GM21619 (cell line): ENCODE measurements at regions not wholly inside any gene's neighbourhood (a gene's known extent, or its start where the extent isn't known, plus 50 kb on each side); places are given as distances from the start of the nearest gene placed in this dataset.
"Not testable (repeated sequence)": the region's sequence is repeated elsewhere in the genome, so short reads cannot be mapped to it uniquely, and the experiment has no call there.

Experiments
- ATAC-seq: cut with Tn5 transposase; IDR thresholded peaks from one replicate; pipeline ENCODE4 v1.9.1; 2021; ENCODE audit not compliant: unreplicated experiment

DNA sequence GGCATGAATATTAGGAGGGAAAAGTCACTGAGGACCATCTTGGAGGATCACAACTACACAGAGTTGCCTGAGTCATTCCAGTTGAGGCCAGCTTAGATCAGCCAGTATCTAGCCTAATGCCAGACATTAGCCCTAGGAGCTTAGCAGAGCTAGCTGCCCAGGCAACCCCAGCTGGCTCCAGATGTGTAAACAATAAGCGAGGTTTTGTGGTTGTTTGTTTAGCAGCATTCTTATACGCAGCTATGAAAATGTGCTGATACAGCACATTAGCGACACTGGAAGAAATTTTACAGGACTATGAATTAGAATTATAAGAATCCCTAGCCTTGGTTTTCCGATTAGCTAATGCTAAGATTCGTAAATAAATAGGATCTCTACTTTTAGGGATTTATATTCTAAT is 59.3 kb downstream of the BTBD3 start:
- ATAC-seq = no peak

DNA sequence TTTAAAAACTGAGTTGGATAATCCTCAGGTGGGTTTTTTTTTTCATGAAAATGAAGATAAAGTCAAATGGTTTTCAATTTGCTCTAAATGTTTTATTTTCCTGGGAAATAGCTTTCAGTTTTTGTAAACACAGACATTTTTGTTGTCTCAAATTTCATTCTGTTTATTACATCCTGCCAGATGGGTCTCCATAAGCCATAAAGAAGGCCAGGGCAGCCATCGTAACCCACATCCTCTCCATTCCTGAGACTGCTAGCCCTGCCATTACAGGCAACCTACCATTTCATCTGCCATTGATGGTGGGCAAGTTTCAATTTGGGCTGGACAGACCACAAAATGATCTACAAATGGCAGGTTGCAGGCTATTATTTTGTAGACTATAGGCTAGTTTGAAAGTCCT is 60.8 kb downstream of the BTBD3 start:
- no peak for ATAC-seq

DNA sequence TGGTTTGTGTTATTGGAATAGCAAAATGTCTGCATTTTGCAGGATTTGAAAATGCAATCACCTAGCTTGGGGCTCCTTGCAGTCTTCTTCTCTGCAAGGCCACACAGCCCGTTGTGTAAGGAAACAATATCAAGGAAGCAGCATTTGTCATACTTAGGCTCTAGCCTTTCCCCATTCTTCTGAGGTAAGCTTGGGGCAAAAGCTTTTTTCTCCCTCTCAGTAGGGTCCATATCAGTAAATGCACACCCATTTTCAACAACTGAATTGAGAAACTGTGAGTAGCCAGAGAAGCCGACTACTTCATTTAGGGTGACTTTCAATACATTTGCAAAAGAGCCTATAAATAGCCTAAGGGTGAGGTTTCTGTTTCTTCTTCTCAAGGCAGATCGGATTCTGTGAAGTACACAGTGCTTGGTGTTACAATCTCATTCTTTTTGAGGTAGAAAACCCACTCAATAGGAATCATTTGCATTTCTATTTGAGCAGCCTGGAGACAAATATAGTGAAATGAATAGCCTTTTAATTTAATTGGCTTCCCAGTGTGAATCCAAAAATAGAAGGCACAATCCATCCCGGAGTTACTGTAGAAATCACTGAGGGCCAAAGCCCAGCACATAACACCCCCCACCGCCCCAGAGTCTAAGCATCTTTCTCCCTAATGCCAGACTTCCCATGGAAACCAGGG is 61.8 kb downstream of the BTBD3 start:
- ATAC-seq = no peak

DNA sequence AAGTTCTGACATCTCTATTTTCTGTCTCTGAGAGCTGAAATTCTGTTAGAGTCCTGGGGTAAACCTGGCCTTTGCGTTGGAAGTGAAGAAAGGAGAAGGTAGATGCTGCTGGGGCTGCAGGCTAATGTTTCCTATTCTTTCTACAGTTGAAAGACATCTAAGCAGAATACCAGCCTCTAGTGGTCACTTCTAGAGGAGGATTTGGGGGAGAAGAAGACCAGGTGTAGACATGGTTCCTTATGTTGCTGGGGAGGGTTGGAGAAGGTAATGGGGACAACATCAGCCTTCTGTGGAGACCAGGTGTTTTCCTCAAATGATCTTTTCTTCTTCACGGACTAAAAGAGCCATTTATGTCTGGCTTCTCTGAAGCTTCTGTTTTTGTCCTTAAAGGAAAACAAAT is 62.6 kb downstream of the BTBD3 start:
- ATAC-seq = no peak

DNA sequence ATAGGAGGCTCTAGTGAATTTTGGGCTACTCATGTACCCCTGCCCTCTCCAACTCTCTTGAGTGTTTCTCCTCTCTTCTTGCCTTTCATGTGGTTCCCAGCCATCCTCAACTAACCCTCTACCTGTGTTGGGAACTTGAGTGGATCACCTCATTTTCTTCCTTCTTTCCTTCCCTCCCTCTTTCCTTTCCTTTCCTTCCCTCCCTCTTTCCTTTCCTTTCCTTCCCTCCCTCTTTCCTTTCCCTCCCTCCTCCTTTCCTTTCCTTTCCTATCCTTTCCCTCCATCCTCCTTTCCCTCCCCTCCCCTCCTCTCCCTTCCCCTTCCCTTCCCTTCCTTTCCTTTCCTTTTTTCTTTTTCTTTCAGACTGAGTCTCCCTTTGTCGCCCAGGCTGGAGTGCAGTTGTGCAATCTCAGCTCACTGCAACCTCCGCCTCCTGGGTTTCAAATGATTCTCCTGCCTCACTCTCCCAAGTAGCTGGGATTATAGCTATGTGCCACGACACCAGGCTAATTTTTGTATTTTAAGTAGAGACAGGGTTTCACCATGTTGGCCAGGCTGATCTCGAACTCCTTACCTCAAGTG is 63.8 kb downstream of the BTBD3 start:
- no peak for ATAC-seq

DNA sequence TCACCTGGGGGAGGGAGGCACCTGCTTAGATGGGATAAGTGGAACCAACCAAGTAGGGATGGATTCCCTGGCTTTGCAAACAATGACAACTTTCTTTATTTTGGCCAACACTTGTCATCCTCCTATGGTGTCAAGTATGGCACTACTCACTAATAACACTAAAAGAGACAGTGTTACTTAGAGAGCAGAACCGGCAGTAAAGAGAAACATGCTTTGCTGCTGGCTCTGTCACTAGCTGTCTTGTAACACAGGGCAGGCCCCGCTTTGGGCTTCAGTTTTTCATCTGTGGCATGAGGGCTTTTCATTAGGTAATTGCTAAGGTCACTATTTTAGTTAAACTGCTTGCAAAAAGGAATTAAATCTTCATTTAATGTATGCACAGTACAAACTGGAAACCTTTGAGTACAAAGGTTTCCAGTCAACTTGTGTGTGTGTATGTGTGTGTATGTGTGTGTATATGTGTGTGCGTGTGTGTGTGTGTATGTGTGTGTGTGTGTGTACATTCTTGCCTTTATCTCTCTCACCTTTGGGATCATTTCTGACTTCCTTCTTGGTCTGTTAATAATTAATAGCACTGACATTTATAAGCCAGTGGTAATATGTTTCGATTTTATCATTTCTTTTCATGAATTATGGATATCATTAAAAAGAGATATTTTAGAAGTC is 64.7 kb downstream of the BTBD3 start:
- ATAC-seq = no peak

DNA sequence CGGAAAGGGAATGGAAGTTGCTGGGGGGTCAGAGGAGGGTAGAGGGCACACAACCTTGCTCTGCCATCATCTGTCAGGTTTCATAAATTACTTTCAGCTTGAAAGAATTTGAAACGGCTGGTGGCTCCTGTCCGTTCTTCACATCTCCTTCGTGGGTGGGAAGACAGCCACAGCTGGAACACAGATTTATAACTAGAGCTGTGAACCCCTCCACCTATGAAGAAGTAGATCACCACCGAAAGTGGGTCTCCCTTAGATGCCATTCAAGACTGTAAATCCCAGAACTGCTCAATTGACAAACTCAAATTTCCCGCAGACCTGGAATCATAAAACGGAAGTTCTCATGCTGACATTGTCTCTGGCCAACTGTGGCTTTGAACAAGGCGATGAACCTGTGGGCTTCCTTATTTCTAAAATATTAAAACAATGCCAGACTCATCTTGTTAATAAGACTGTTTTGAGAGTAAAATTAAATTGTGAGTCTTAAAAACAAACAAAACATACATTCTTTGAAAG is 65.3 kb downstream of the BTBD3 start:
- no peak for ATAC-seq

DNA sequence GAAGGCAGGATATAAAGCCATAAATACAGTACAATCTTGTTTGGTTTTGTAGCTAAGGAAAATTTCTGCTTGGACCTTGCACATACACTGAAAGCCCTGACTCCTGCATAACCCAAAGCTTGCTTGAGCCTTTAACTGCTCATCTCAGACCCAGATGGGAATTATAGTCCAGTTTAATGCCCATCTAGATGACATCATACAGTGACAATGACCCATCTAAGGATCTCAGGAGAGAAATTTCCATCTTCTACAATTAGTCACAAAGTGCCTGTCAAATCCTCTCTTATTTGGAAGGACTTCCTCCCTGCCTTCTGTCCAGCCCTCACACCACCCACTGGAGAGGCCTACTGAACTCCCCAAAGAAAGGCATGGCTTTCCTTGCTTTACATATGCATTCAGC is 69.3 kb downstream of the BTBD3 start:
- ATAC-seq = no peak

DNA sequence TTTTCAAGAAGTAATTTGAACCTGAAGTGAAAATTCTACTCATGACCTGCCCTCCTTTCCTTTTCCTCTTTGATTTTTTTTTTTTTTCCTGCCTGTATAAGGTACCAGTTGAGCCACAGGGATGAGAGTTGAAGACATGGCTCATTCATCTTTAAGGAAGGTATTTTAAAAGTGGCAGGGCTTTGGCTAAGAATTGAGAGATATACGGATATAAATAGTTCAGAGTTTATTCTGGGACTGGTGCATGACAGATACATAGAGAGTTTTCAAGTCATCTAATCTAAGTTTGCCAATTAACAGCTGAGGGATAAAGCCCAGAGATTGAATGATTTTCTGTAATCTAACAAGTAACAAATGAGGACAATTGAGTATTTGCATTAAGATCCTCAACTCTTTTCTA is 69.8 kb downstream of the BTBD3 start:
- no peak for ATAC-seq

DNA sequence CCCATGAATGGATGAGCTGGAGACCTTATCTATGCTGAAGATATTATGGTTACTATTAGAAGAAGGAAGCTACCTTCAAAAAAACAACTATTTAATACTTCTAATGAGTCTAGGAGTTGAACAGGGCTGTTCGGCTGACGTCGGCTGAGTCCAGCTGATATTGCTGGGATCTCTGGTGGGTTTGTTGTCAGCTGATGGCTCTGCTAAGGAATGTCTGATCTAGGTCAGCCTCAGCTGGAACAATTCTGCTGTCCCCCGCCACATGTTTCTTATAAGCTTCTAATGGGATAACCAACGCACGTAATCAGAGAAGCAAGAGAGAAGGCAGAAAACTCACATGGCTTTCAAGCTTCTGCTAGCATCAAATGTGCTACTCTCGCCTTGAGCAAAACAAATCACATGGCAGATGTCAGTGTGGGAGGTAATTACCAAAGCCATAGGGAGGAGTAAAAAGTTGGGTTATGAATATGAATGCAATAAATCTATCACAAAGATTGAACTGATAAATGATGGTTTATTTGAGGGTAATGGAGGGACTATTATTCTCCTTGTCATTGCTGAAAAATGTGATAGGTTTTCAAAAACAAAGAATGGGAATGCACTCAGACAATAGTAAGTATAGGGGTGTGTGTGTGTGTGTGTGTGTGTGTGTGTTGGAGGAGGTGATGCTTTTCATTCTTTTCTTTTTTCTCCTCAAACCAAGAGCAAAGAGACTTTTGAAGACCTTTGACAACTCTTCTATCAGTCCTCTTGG is 71.5 kb downstream of the BTBD3 start:
- ATAC-seq = no peak

DNA sequence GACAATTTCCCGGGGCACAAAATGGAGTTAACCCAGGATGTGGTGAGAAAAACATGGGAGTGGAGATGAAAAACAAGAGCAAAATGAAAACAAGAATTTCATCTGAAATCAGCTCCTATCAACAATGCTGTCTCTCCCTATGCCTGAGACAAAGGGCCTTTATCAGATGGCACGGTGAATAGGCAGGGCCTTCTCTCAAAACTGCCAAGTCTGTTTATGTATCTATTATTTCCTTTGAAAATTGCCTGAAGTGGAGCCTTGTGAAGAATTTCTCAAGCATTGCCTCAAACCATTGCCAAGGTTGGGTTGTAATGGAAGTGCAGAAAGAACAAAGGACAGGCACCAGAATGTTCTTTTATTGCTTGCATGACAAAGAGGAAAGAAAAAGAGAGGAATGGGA is 74.7 kb downstream of the BTBD3 start:
- no peak for ATAC-seq

DNA sequence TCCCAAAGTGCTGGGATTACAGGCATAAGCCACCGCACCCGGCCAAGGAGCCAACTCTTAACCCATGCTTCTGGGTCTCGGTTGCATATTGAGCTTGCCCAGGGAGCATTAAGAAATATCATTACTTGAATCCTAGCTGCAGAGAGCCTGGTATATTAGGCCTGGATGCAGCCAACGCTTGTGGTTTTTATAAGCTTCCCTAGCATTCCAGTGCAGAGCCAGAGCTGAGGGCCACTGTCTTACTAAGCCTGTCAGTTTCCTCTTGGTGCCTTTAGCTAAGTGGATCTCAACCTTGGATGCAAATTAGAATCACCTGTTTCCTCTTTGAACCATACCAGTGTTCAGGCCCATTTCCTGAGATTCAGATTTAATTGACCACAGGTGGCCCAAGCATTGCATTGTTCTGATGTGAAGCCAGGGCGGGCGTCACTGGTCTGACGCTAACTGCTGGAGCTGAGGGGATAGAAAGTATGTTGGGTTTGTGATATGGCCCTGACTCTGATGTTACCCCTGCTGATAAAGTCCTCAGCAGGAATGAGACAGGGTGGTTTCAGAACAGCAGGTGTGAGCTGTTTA is 76.3 kb downstream of the BTBD3 start:
- no peak for ATAC-seq

DNA sequence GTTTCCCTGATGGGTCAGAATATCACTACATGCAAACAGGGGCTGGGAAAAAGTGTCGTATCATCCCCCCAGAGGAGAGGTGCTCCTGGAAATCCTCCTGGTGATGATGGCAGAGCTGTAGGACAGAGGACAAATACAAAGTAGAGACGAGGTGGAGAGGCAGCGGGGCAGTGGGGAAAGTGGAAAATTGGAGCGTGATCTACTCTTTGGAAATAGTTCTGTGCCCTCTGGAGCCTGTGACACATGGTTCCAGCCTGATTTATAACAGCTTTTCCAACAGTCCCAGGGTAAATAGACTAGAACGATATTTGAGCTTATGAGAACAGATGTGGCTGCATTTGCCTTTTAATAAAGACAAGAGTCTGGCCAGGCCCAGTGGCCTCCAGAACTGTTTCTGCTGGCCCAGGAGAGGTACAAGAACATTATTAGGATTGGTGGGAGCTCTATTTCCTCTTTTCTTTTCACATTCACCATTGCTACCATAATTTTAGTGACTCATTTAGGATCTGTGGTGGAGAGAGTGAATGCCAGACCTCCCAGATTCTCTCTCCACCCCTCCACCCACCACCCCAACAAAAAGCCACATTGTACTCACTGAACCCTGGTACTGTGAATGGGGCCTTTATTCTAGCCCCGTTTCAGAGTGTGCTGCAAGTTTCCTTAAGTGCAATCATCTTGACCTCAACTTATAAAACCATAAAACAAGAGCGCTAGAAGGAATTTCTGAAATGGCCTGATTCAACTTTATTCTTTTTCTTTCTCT is 78.3 kb downstream of the BTBD3 start:
- no peak for ATAC-seq

DNA sequence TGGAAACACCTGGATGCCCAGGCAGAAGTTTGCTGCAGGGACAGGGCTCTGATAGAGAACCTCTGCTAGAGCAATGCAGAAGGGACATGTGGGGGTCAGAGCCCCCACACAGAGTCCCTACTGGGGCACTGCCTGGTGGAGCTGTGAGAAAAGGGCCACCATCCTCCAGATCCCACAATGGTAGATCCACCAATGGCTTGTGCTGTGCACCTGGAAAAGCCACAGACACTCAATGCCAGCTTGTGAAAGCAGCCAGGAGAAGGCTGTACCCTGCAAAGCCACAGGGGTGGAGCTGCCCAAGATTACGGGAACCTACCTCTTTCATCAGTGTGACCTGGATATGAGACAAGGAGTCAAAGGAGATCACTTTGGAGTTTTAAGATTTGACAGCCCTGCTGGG is 87.1 kb downstream of the BTBD3 start:
- not testable (repeated sequence) for ATAC-seq

DNA sequence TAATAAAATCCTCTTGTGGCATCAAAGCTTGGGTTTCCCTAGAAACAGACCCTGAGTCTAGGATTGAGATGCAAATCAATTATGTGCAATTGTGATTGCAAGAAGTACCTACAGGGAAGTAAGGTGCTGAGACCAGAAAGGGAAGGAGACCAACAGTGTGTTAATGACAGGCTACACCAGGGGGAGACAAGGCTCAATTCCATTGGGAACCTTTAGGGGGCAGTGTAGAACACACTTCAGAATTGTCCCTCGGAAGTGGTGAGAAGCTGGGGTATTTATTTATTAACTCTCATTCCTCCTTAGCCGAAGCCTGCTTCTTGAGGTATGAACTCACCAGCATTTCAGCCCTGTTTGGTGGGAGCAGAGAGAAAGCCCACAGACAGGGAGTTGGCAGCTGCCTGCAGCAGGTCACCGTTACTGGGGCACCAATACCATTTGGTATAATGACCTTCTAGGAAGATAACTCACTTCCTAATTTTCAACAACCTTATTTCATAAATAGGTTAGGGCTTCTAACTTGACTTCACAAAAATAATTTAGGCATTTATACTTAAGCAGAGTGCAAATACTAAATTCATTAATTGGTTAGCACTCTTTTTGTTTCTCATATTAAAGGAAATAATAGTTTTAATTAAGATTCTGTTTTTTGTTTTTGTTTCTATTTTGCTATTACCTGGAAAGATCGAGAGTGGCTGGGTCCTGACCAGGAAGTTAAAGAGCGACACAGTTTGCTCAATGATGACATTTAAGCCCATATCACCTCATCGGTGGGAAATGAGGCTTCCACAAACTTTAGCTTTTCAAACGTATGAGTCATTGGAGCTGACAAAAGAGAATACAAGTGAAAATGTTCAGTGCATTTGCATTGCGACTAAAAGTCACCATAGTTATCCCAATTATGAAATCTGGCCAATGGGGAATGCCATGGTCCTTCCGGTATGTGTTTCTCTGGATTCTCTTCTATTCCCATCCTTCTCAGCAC is 94.8 kb downstream of the BTBD3 start:
- ATAC-seq = peak; percentile 72

DNA sequence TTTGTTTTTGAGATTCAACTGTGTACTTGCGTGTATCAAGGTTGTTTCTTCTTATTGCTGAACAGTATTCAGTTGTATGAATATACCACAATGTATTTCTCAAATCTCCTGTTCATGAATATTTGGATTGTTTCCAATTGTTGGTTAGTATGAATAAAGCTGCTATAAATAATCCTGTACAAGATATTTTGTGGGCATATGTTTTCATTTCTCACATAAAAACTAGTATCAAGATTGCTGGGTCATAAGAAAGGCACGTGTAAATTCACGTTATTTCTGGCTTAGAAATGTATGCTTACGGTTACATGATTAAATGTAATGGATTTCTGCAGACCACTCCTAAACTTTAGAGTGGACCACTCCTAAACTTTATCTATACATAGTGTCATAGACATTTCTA is 96.6 kb downstream of the BTBD3 start:
- no peak for ATAC-seq

DNA sequence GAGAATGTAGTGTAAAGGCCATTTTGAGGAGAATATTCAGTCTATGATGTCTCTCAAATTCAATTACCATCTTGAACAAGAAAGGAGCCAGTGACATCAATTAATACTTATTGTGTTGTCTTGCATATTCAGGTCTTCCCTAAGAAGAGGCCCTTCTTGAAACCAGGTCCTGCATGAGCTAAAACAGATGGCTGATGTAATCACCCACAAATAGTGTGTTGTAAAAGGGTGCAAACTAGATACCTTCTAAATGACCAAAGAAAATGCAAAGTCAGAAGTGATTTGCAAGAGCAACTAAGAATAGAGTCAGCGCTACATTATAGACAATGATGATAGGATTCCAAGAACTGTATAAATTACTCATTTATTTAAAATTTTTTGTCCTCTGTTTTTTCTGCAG is 97.0 kb downstream of the BTBD3 start:
- ATAC-seq = no peak

DNA sequence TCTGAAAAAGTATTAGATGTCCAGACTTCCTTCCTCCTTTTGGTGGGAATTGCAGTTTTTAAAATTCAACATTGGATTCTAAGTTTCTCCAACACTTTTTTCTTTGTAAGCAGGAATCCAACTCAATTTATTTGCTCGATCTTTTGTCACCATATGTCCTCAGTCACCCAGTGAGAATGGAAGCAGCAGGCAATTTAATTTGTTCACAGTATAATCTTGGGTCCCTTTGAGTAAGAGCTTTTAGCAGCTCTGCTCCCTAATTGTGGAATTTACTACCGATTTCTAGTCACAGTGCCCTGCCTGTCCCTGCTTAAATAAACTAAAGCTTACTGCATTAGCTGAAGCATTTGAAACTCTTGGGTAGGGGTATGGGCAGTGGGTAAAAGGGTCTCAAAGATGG is 98.6 kb downstream of the BTBD3 start:
- ATAC-seq = no peak

DNA sequence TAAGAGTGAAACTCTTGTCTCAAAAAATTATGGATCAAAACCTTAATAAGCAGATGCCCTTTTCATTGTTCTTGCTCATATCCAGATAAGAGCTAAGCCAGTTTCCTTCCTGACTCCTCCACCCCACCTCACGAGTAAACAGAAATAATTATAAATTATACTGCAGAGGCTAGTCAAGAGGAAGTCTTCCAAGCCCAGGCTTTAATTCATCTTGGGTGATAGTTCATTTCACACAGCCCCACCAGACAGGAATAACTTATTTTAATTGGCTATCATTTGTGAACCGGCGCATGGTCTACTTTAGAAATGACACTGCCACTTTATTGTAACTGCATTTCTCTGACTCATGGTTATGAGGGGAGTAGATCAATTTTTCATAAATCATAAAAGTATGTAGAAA is 102.0 kb downstream of the BTBD3 start:
- ATAC-seq = no peak
